ENCODE measurements at regions not wholly inside any gene's neighbourhood (a gene's known extent, or its start where the extent isn't known, plus 50 kb on each side); places are given as distances from the start of the nearest gene placed in this dataset.

- no peaks in the 10 kb centered on the region for H3K36me3 Mint-ChIP-seq (ENCODE audit: low read depth)
- no peak overlapping the region for H3K4me3 Mint-ChIP-seq
- no peaks in the 10 kb centered on the region for H3K27me3 Mint-ChIP-seq
- H3K4me1 Mint-ChIP-seq (ENCODE audit: low read depth), result peaks cover 16% of the 10 kb centered on the region
- H3K27ac Mint-ChIP-seq, result no peak overlapping the region
- no peaks in the 10 kb centered on the region for H3K9me3 Mint-ChIP-seq
These were observed 251.0 kb downstream of the RHOU start for GRCh38 chr1:228986093-228986904.

- Mint-ChIP-seq H3K4me3 (no peak overlapping the region), H3K36me3 (ENCODE audit: low read depth) (no peaks in the 10 kb centered on the region), H3K4me1 (ENCODE audit: low read depth) (peaks cover 16% of the 10 kb centered on the region), H3K27ac (no peak overlapping the region), H3K9me3 (no peaks in the 10 kb centered on the region), H3K27me3 (no peaks in the 10 kb centered on the region)
These were observed 252.0 kb downstream of the RHOU start for GRCh38 chr1:228987286-228987685.

- Mint-ChIP-seq H3K27ac (no peak overlapping the region), H3K27me3 (no peaks in the 10 kb centered on the region), H3K4me1 (ENCODE audit: low read depth) (peaks cover 16% of the 10 kb centered on the region), H3K36me3 (ENCODE audit: low read depth) (no peaks in the 10 kb centered on the region), H3K4me3 (no peak overlapping the region), H3K9me3 (no peaks in the 10 kb centered on the region)
These were observed 252.6 kb downstream of the RHOU start for GRCh38 chr1:228987736-228988506.

GRCh38 chr1:228988664-228989063 is 253.4 kb downstream of the RHOU start:
- no peak overlapping the region for H3K4me3 Mint-ChIP-seq
- no peak overlapping the region for H3K27ac Mint-ChIP-seq
- H3K27me3 Mint-ChIP-seq, result no peaks in the 10 kb centered on the region
- peaks cover 16% of the 10 kb centered on the region for H3K4me1 Mint-ChIP-seq (ENCODE audit: low read depth)
- H3K36me3 Mint-ChIP-seq (ENCODE audit: low read depth), result no peaks in the 10 kb centered on the region
- H3K9me3 Mint-ChIP-seq, result no peaks in the 10 kb centered on the region

GRCh38 chr1:228989176-228989575 is 253.9 kb downstream of the RHOU start:
- no peak overlapping the region for H3K27ac Mint-ChIP-seq
- peaks cover 16% of the 10 kb centered on the region for H3K4me1 Mint-ChIP-seq (ENCODE audit: low read depth)
- H3K4me3 Mint-ChIP-seq, result no peak overlapping the region
- H3K27me3 Mint-ChIP-seq, result no peaks in the 10 kb centered on the region
- no peaks in the 10 kb centered on the region for H3K9me3 Mint-ChIP-seq
- no peaks in the 10 kb centered on the region for H3K36me3 Mint-ChIP-seq (ENCODE audit: low read depth)

- no peaks in the 10 kb centered on the region for H3K27me3 Mint-ChIP-seq
- H3K9me3 Mint-ChIP-seq, result no peaks in the 10 kb centered on the region
- no peak overlapping the region for H3K4me3 Mint-ChIP-seq
- no peak overlapping the region for H3K27ac Mint-ChIP-seq
- H3K36me3 Mint-ChIP-seq (ENCODE audit: low read depth), result no peaks in the 10 kb centered on the region
- peaks cover 16% of the 10 kb centered on the region for H3K4me1 Mint-ChIP-seq (ENCODE audit: low read depth)
These were observed 254.4 kb downstream of the RHOU start for GRCh38 chr1:228989676-228989991.

GRCh38 chr1:228989992-228990827 is 254.9 kb downstream of the RHOU start:
- Mint-ChIP-seq H3K4me1 (ENCODE audit: low read depth) (peaks cover 16% of the 10 kb centered on the region), H3K9me3 (no peaks in the 10 kb centered on the region), H3K27me3 (no peaks in the 10 kb centered on the region), H3K27ac (no peak overlapping the region), H3K4me3 (no peak overlapping the region), H3K36me3 (ENCODE audit: low read depth) (no peaks in the 10 kb centered on the region)

GRCh38 chr1:228990906-228991569 is 255.8 kb downstream of the RHOU start:
- Mint-ChIP-seq H3K27ac (no peak overlapping the region), H3K4me1 (ENCODE audit: low read depth) (peaks cover 16% of the 10 kb centered on the region), H3K36me3 (ENCODE audit: low read depth) (no peaks in the 10 kb centered on the region), H3K9me3 (no peaks in the 10 kb centered on the region), H3K27me3 (no peaks in the 10 kb centered on the region), H3K4me3 (no peak overlapping the region)

GRCh38 chr1:228992044-228992443 is 256.8 kb downstream of the RHOU start:
- Mint-ChIP-seq H3K9me3 (no peaks in the 10 kb centered on the region), H3K27ac (no peak overlapping the region), H3K27me3 (no peaks in the 10 kb centered on the region), H3K4me3 (no peak overlapping the region), H3K36me3 (ENCODE audit: low read depth) (no peaks in the 10 kb centered on the region), H3K4me1 (ENCODE audit: low read depth) (peaks cover 16% of the 10 kb centered on the region)

GRCh38 chr1:228992907-228993535 is 257.7 kb downstream of the RHOU start:
- Mint-ChIP-seq H3K27ac (no peak overlapping the region), H3K36me3 (ENCODE audit: low read depth) (no peaks in the 10 kb centered on the region), H3K4me3 (no peak overlapping the region), H3K27me3 (no peaks in the 10 kb centered on the region), H3K4me1 (ENCODE audit: low read depth) (peaks cover 16% of the 10 kb centered on the region), H3K9me3 (no peaks in the 10 kb centered on the region)

- no peaks in the 10 kb centered on the region for H3K36me3 Mint-ChIP-seq (ENCODE audit: low read depth)
- H3K27ac Mint-ChIP-seq, result no peak overlapping the region
- no peak overlapping the region for H3K4me3 Mint-ChIP-seq
These were observed 259.7 kb downstream of the RHOU start for GRCh38 chr1:228994676-228995594.

GRCh38 chr1:228996281-228996680 is 261.0 kb downstream of the RHOU start:
- H3K4me1 Mint-ChIP-seq (ENCODE audit: low read depth), result no peaks in the 10 kb centered on the region
- H3K9me3 Mint-ChIP-seq, result no peaks in the 10 kb centered on the region
- H3K36me3 Mint-ChIP-seq (ENCODE audit: low read depth), result no peaks in the 10 kb centered on the region
- H3K27ac Mint-ChIP-seq, result no peak overlapping the region
- H3K27me3 Mint-ChIP-seq, result no peaks in the 10 kb centered on the region
- no peak overlapping the region for H3K4me3 Mint-ChIP-seq

More at GRCh38 chr1:228994676-228995594, 259.7 kb downstream of the RHOU start:
- H3K27me3 Mint-ChIP-seq, result no peaks in the 10 kb centered on the region
- H3K9me3 Mint-ChIP-seq, result no peaks in the 10 kb centered on the region
- peaks cover 8% of the 10 kb centered on the region for H3K4me1 Mint-ChIP-seq (ENCODE audit: low read depth)

GRCh38 chr1:228997721-228998144 is 262.5 kb downstream of the RHOU start:
- Mint-ChIP-seq H3K4me3 (no peak overlapping the region), H3K9me3 (no peaks in the 10 kb centered on the region), H3K4me1 (ENCODE audit: low read depth) (no peaks in the 10 kb centered on the region), H3K27ac (no peak overlapping the region), H3K36me3 (ENCODE audit: low read depth) (no peaks in the 10 kb centered on the region), H3K27me3 (no peaks in the 10 kb centered on the region)
